DND-41 (cell line): ENCODE measurements at regions not wholly inside any gene's neighbourhood (a gene's known extent, or its start where the extent isn't known, plus 50 kb on each side); places are given as distances from the start of the nearest gene placed in this dataset.

Experiments
- ATAC-seq: fragments of 200-7000 bp; cut with Tn5 transposase; 3 replicates; pipeline ENCODE4 v1.9.1; 2021; ENCODE audit warnings: low read depth; ENCODE audit not compliant: insufficient read depth
- DNase-seq: peaks from one replicate; pipeline ENCODE4 v3.0.0-alpha.2; 2020
- H2AFZ ChIP-seq: 2 replicates; pipeline ENCODE4 v1.6.0; 2012; ENCODE audit warnings: low read depth, low read length
- H3K27ac ChIP-seq: 2 replicates; pipeline ENCODE4 v1.5.1; 2012; ENCODE audit warnings: low read length, inconsistent platforms
- H3K27me3 ChIP-seq: fragments of 200-600 bp; sonication (generic); 2 replicates; pipeline ENCODE4 v1.6.0; 2012; ENCODE audit warnings: low read length, mild to moderate bottlenecking, inconsistent platforms; ENCODE audit not compliant: insufficient read depth, poor library complexity
- H3K36me3 ChIP-seq: 2 replicates; pipeline ENCODE4 v1.5.1; 2012; ENCODE audit warnings: low read length, inconsistent platforms; ENCODE audit not compliant: insufficient read depth
- H3K4me1 ChIP-seq: 2 replicates; pipeline ENCODE4 v1.5.1; 2012; ENCODE audit warnings: mild to moderate bottlenecking, low read length; ENCODE audit not compliant: insufficient read depth
- H3K4me2 ChIP-seq: 2 replicates; pipeline ENCODE4 v1.6.0; 2012; ENCODE audit warnings: mild to moderate bottlenecking, moderate library complexity, low read length, inconsistent platforms; ENCODE audit not compliant: insufficient read depth
- H3K4me3 ChIP-seq, 2 experiments: fragments of 200-600 bp in 1 of 2; shearing (Covaris generic) in 1 of 2; 2 replicates each; pipeline ENCODE4 v1.5.1; 2012 to 2016; ENCODE audit warnings: inconsistent platforms in 2 of 2, low read length in 2 of 2, mild to moderate bottlenecking in 2 of 2, low read depth in 1 of 2, moderate library complexity in 1 of 2
- H3K79me2 ChIP-seq: 2 replicates; pipeline ENCODE4 v1.6.0; 2012; ENCODE audit warnings: low read length, inconsistent platforms; ENCODE audit not compliant: insufficient read depth
- H3K9ac ChIP-seq: 2 replicates; pipeline ENCODE4 v1.6.0; 2012; ENCODE audit warnings: low read depth, mild to moderate bottlenecking, inconsistent platforms, low read length, moderate library complexity
- H3K9me3 ChIP-seq: 2 replicates; pipeline ENCODE4 v1.5.1; 2012; ENCODE audit warnings: low read length, moderate library complexity, mild to moderate bottlenecking, inconsistent platforms; ENCODE audit not compliant: insufficient read depth, severe bottlenecking
- H4K20me1 ChIP-seq: 2 replicates; pipeline ENCODE4 v1.6.0; 2012; ENCODE audit warnings: low read length; ENCODE audit not compliant: insufficient read depth
- EZH2 ChIP-seq: IDR thresholded peaks from 3 replicates; pipeline ENCODE4 v1.6.1; 2012; ENCODE audit warnings: borderline replicate concordance, low read depth, mild to moderate bottlenecking, moderate library complexity, low read length, inconsistent platforms; ENCODE audit not compliant: severe bottlenecking
- TF ChIP-seq, protein P1 (sequence below): IDR thresholded peaks from 2 replicates; pipeline ENCODE4 v1.5.1; 2012; ENCODE audit warnings: borderline replicate concordance, low read length, moderate library complexity, mild to moderate bottlenecking; ENCODE audit not compliant: poor library complexity, severe bottlenecking; ENCODE audit errors: extremely low read depth

- Histone ChIP-seq H3K4me1 (no peaks in the 10 kb centered on the region), H3K4me3 (no peak overlapping the region), H4K20me1 (no peaks in the 10 kb centered on the region), H3K27me3 (no peaks in the 10 kb centered on the region), H3K27ac (no peak overlapping the region), H2AFZ (no peak overlapping the region), H3K9ac (no peak overlapping the region), H3K79me2 (no peaks in the 10 kb centered on the region), H3K4me2 (no peak overlapping the region), H3K36me3 (no peaks in the 10 kb centered on the region), H3K9me3 (no peaks in the 10 kb centered on the region)
- no peak for ATAC-seq
- no peak for DNase-seq
- TF ChIP-seq, protein P1, sequence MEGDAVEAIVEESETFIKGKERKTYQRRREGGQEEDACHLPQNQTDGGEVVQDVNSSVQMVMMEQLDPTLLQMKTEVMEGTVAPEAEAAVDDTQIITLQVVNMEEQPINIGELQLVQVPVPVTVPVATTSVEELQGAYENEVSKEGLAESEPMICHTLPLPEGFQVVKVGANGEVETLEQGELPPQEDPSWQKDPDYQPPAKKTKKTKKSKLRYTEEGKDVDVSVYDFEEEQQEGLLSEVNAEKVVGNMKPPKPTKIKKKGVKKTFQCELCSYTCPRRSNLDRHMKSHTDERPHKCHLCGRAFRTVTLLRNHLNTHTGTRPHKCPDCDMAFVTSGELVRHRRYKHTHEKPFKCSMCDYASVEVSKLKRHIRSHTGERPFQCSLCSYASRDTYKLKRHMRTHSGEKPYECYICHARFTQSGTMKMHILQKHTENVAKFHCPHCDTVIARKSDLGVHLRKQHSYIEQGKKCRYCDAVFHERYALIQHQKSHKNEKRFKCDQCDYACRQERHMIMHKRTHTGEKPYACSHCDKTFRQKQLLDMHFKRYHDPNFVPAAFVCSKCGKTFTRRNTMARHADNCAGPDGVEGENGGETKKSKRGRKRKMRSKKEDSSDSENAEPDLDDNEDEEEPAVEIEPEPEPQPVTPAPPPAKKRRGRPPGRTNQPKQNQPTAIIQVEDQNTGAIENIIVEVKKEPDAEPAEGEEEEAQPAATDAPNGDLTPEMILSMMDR = no peak
- no peak for TF ChIP-seq EZH2
These were observed 439.4 kb downstream of the PDZRN4 start for GRCh38 chr12:41627476-41627875.

DNA sequence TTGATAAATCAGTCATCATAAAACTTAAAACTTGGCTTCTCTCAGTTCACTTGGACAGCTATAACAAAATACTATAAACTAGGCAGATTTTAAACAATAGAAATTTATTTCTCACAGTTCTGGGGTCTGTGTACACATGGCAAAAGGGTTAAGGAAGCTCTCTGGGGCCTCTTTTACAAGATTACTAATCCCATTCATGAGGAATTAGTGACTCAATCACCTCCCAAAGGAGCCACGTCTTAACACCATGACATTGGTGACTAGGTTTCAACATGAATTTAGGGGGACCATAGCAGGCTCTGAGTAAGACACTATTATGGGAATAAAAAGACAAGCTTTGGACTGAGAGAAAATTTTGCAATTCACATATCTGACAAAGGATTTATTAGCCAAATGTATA, 436.5 kb downstream of the PDZRN4 start:
- Histone ChIP-seq H2AFZ (no peak overlapping the region), H4K20me1 (no peaks in the 10 kb centered on the region), H3K9me3 (no peaks in the 10 kb centered on the region), H3K4me1 (no peaks in the 10 kb centered on the region), H3K9ac (no peak overlapping the region), H3K27ac (no peak overlapping the region), H3K4me2 (no peak overlapping the region), H3K4me3 (no peak overlapping the region), H3K36me3 (no peaks in the 10 kb centered on the region), H3K79me2 (no peaks in the 10 kb centered on the region), H3K27me3 (no peaks in the 10 kb centered on the region)
- ATAC-seq (no peak), DNase-seq (no peak)
- TF ChIP-seq, protein P1 = no peak
- TF ChIP-seq EZH2 = no peak
